ENCODE measurements at regions not wholly inside any gene's neighbourhood (a gene's known extent, or its start where the extent isn't known, plus 50 kb on each side); places are given as distances from the start of the nearest gene placed in this dataset.

DNA sequence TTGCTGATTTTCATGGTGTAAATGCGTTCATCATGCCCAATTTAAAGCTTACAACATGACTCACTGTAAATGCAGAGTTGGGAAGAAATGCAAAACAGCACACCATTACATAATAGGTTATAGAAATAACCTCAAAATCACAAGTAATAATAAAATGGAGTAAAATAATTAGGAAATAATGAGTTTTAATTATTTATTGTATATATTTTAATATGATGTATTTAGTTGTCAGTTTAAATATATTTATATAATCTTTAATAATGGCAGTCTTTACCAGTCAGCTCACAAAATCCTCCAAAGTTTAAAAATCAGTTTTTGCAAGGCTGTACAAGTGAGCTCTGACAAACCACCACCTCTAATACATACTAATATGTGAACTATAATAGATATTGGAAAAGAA lies 180.2 kb downstream of the RND3 start:
- TF ChIP-seq ZNF565 (CRISPR knock-in tag; conservative IDR thresholded peaks at IDR 0.05; ENCODE audit: low read depth) = no peak
- no peak for TF ChIP-seq OSR1 (CRISPR knock-in tag; IDR thresholded peaks at IDR 0.05)
- TF ChIP-seq CREB5 (CRISPR knock-in tag; IDR thresholded peaks at IDR 0.05; ENCODE audit: low read depth) = no peak
- no peak for TF ChIP-seq BACH2 (CRISPR knock-in tag; IDR thresholded peaks at IDR 0.05; ENCODE audit: borderline replicate concordance)

All from SK-N-SH treated with all-trans-retinoic acid at 6 μM for 48 hours (cell line).